GM18907 (cell line): ENCODE measurements at regions not wholly inside any gene's neighbourhood (a gene's known extent, or its start where the extent isn't known, plus 50 kb on each side); places are given as distances from the start of the nearest gene placed in this dataset.

ENCODE experiments used
- ATAC-seq: cut with Tn5 transposase; IDR thresholded peaks from one replicate; pipeline ENCODE4 v1.9.1; 2021; ENCODE audit warnings: mild to moderate bottlenecking, moderate library complexity; ENCODE audit not compliant: unreplicated experiment

DNA sequence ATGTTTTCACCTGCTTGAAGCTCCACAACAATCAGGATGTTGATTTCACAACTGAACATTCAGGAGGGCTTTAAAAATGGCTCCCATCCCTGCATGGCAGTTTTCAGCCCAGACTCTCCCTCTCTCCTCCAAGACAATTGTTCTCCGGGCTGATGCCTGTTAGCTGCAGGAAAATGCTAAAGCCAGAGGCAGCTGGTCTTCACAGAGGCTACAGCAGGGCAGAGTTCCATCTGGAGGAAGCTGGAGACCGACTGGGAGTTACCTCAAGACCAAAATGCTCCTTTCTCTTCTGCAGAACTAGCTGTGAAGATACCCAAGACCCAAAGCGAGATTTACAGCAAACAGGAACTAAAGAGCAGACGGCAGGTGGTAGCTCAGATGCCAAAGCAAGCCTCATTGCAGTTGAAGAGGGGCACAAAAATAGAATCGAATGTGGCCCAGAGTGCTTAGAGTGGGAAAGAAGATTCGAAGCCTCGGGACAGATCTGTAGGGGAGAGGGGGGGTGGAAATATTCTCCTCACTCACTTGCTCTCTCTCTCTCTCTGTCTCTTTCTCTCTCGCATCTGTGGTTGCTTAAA is 423.6 kb downstream of the ZNF521 start:
- ATAC-seq = no peak

DNA sequence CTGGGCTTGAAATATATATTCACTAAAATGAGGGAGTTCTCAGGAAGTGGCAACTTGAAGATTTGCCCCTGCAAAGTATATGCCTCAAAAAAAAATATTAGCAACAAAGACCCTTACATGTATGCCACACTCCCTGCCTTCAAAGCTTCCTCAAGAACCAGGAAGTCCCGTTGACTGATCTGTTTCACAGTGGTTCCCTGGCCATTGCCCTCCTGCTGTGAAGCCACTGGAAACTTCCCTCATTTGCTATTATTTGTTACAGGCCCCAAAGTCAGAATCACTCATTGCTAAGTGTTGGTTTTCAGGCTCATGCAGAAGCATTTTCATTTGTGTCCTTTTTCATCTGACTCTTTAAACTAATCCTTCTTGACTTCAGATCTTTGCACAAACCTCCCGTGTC is 421.5 kb downstream of the ZNF521 start:
- ATAC-seq = no peak

DNA sequence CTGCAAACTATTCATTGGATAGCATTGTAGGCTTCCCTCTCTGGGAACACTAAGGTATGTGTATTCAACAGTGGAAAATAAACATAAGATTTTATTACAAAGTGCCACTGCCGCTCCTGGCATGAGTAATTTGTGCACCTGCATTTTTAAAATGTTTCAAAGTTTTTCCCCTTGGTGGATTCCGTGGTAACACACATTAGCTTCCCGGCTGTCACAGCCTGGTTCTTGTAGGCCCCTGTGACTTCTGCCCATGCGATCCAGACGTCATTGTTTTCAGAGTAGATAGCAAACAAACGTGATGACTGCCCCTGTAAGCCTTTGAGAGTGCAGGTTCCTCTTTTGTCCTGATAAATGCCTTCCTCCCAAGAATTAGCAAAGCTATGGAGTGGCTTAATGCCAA is 421.0 kb downstream of the ZNF521 start:
- no peak for ATAC-seq

DNA sequence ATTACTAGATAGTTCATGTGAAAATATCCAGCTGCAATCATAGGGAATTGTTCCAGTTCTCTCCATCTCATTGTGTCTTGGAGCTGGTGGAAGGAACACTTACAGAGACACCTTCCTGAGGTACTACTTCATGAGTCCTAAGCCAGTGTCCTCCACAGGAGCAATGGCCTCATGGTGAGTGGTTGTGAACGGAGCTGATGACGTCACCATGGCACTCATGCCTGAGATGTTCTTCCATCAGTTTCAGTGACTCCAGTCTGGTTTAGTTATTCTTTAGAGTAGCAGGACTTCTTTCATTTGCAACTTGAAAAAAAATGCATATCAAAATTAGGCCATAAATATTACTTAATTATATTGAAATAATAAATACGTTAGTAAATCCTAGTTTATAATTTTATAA is 418.6 kb downstream of the ZNF521 start:
- ATAC-seq = no peak

DNA sequence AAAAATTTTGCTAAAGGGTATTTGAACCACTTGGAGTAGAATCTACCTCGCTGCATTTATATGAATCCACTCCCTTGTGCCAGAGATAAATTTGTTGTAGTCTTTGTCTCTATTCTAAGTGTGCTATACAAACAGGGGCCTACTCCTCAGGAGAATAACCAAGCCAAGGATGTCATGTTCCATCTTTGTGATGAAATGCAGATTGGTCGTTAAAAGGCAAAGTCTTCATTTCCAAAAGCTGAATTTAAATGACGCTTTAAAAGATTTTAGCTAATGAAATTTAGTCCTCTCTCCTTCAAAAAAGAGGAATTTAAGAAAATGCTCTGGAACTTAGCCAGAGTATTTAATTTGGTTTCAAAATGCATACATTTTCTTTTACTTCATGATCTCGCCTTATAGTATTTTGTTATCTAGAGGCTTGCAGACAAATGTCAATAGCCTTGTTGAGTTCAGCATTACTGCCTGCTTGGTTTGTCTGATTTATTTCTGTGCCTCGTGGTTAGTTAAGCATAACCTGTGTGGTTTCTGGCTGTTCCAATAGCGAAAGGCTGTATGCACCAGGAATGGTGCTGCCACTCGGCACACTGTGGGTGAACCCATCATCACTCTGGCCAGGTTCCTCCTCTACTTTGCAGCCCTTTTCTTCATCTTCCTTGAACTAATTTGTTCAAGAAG is 417.6 kb downstream of the ZNF521 start:
- ATAC-seq = no peak

DNA sequence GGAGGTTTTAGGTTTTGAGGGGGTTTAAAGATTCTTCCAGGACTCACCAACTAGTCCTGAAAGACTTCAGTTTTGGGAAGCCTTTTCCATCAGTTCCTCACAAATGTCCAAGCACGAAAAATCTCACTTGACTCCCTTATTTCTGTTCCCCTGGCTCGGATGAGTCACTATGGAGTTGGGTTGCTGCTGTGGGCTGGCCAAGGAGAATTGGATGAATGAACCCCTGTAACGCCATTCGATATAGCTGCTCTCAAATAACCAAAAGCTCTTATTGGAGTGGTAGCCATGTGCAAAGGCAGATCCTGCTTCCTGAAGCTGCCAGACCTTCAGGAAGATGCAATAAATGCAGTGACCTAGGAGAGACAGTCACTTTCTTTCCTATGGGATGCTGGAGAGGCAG is 417.0 kb downstream of the ZNF521 start:
- ATAC-seq = no peak

DNA sequence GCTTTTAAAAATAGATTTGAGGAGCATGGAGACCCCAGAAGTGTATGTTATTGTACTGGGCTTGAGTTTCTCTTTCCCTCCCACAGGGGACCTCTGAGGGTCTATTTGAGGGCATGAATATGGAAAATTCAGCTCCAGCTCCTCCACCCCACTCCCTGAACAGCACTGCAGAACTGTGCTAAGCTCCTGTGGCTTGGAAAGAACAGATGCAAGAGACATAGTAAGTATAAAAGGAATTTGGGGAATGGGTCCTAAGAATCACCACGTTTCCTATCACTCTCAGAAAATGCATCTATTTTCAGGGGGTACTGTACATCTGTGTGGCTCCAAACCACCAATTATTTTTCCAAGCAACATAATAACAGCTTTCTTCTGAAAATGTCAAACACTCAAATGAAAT is 416.1 kb downstream of the ZNF521 start:
- ATAC-seq = no peak

DNA sequence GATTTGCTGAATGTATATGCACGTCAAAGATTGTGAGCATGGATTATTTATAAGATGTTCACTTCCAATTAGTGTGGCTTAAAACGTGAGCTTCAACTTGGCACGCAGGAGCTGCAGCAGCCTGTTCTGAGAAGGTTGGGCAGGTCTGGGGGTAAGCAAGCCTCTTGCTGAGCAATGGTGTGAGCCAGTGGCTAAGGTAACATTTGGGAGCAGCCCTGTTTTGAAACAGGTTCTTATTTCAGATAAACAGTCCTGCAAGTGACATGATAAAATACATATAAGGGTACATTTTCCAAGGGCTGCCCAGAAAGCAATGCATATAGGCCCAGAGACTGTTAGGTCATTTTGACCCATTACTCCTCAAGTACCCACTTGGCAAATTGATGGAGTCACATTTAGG is 415.3 kb downstream of the ZNF521 start:
- no peak for ATAC-seq

DNA sequence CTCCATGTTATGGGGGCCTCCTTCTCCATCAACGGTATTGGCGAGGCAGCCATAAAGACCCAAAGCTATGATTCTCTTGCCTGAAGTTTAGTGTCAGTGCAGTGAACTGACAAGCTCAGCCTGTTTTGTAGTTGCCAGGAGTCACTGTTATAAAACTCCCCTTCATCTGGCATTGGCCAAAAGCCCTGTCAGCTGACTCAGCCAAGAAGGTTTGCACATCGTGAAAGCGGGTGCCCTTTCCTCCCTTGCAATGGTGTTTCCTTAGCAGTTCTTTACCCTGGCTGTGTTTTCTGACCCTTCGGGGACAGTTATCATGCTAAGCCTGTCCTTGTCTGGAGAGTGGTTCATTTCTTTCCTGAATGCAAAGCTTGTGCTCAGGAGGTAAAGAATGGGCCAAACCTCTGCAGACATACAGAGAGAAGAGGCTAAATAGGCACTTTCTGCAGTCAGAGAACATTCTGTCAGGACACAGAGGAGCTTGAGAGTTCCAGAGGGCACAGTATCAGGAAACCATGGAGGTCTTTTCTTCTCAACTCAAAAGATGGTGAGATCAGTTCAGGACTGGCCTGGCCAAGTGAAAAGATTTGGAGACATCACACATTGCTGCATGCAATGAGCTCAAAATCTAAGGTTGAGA is 414.2 kb downstream of the ZNF521 start:
- ATAC-seq = no peak

DNA sequence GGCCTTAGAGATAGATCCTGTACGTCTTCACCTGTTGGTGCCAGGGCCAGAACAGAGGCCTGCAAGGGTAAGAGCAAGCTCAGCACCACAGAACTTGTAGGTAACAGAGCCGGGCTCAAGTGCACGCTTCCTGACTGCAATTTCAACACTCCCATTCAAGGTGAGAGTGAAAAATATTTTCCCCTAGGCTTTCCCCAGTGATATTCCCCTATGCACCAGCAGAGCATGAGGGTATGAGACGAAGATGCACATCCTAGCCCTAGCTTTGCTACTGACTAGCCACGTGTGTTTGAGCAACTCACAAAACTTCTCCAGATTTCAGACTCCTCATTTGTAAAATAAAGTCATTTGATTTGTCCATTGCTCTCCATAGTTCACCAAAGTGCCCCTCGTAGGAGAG is 411.6 kb downstream of the ZNF521 start:
- ATAC-seq = no peak

DNA sequence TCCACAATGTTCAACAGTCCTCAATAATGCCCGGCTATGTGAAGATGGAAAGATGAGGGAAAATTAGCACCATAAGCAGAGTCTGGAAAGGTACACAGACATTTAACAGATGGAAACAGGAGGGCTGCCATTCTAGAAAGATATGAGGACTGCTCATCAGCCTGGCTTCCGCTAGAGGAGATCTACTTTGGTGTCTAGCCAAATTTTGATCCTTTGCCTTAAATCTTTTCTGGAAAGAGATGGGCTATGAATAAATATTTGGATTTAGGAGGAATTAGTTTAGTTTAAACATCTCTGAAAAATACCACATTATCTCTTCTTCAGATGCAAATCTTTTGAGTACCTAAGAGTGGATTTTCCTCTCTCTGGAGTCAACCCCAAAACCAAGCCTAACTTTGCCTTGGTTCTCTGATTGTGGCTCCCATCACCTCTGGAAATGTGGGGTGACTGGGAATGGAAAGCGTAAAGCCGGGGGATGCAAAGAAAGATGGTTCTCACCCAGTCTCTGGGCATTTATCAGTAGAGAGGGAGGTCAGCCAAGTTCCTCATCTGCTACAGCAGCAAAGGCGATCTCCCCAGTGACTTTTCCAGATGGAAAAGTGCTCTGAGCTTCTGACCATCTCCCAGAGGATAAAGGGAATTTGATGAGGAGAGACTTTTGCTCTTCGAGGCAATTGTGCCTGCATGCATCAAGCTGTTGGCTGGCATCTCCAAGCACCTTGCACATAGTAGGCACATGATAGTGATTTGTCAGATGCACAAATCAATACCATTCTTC is 410.6 kb downstream of the ZNF521 start:
- ATAC-seq = no peak

DNA sequence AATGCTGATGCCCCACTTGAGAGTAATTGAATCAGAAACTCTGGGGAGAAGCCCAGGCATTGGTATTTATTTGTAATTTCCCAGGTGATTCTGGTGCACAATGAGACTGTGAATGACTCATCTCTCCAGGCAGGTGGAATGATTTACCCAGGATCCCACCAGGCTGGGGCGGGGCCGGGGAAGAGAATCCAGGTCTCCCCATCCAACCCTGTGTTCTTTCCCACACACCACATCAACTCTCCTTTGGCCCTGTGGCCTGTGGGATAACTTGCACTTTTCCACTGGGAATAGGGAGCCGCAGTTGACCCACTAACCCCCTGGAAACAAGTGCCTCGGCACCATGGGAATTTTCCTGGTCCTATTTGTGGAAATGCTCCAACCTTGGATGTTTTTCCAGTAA is 409.8 kb downstream of the ZNF521 start:
- ATAC-seq = no peak

DNA sequence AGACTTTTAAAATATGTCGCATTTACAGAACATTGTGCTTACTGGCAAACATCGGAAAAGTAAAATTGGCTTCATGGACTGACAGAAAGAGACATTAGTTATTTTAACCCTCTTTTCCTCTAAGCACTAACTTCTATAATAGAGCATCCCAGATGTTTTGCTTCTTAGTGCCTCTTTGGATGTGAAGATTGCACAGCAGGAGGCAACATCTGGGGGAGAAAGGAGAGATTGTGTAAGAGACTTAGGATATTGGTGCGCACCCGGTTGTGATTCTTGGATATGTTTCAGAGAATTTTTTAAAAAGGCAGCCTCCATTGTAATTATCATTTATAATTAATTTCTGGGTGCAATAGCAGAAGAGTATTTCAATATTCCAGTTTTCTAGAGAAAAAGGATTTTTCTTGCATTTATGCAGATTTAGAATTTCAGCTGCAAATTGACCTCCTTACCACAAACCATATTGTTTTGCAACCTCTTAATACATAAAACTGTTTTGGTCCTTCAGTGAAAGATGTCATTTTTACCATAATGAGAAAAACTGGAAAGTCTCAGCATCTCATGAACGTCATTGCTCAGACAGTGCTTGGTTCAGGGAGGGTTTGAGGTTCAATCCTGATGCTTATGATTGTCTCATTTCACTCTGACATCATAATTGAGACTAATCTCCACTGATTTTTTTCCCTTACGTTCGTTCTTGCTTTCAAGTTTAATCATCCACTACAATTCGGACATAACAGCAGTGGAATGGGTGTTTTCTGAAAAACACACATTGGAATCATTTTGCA is 404.3 kb downstream of the ZNF521 start:
- no peak for ATAC-seq

DNA sequence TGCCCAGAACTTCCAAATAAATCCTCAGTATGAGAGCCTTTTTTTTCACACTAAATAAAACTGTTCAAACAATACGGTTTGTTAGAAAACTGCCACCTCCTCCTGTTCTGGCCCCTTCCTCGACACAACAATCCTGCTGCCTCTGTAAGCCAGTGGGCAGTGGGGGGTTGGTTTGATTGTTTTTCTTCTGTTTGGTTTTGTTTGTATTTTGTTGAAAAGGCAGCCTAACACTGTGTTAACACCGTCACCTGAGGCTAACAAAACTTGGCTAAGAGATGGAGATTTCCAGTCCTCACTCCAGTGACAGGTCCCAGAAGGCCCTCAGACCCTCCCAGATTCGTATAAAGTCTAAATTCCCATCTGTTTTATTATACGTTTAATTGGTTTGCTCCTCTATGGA is 402.1 kb downstream of the ZNF521 start:
- no peak for ATAC-seq

DNA sequence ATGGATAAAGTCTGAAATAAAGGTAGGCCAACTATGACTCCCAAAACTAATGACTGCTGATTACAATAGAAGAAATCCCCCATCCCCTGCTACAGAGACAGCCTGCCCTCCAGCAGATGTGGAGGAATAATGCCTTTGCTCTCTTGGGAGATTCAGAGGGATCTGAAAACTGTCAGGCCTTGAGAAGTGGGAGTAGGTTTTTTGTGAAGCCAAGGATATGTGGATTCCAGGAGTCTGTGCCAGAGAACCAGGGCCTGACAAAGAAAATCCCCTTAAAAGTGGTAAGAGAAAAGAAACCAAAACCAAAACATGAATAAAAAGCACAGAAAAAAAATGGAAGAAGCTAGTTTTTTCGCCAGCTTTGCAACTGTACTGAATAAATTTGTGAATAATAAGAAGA is 397.6 kb downstream of the ZNF521 start:
- ATAC-seq = no peak

DNA sequence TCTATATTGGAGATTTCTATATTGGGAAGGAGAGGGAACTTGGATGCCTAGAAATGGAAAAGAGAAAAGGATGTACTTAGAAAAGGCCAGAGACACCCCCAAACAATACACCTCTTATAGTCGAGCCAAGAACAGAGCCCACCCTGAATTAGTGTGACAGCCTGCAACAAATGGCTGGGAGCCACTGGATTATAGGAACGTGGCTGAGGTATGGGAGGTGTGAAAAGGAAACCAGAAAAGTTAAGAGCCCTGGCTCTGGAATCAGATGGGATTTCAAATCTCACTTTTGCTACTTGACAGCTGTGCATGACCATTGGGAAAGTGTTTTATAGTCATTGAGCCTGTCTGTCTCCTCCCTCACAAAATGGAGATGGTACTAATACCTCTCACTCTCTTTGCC is 394.0 kb downstream of the ZNF521 start:
- no peak for ATAC-seq

DNA sequence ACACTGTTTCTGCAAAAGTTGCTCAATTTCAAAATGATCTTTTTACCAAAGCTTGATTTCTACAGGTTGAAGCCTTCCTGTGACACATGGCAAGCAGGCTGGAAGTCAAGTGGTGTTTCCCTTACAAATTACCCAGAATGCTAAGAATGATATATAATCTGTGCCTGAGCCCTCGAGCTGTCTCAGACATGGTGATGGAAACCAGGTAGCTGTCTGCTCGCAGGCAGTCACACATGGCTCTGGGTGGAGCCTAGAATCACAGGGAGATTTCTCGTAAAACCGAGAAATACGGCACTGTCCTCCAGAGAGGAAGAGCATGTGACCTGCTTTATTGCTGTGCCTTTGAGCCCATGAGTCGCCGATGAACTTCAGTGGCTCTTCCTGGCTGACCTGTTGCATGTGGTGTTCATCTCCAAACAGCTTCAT is 392.9 kb downstream of the ZNF521 start:
- ATAC-seq = no peak

DNA sequence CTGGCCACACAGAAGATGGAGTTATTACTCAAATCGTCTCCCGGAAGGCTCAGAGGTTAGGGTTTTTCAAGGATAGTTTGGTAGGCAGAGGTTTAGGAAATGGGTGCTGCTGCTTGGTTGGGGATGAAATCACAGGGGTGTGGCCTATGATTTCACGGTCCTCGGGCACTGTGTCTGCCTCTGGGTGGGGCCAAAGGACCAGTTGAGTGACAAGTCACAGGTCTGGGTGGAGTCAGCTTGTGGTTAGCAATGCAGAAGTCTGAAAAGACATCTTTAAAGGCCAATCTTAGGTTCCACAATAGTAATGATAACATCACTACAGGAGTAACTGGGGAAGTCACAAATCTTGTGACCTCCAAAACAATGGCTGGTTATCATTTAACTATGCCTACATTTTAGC is 387.8 kb downstream of the ZNF521 start:
- ATAC-seq = peak; percentile 91

DNA sequence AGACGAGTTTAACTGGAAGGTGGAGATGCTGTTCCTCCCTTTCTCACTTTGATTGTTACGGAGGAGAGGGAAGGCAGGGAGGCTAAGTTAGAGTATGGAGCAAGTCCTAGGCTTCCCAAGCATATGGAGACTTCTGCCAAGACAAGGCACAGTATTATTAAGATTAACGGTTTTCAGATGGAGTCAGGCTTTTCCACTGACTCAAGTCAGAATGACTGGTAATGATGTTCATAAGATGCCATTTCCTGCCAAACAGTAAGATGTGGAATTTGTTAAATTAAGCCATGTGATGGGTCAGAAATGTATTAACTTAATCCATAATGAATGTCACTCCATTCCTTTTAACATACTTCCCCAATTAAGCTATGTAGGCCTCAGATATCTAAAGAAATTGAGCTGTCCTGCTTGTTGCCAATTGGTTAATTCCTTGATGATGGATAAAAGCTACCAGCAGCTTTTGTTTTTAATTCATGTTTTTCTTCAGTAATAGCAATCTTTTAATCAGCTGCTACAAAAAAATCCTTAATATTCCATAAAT is 383.7 kb downstream of the ZNF521 start:
- no peak for ATAC-seq

DNA sequence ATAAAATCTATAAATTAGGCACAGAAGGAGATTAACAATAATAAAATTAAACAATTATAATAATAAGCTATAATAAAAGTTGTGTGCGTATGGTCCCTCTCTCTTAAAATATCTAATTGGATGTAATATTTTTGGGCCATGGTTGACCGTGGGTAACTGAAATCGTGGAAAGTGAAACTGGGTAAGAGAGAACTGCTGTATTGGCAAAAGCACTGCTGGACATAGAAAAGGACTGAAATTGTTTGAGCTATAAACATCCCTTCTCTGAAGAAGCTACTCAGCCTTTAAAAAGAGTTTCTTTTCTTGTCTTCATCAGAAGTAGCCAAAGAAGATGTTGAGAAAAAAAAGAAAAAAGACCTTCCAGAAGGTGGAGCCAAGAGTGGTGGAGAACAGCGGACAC is 379.4 kb downstream of the ZNF521 start:
- no peak for ATAC-seq

DNA sequence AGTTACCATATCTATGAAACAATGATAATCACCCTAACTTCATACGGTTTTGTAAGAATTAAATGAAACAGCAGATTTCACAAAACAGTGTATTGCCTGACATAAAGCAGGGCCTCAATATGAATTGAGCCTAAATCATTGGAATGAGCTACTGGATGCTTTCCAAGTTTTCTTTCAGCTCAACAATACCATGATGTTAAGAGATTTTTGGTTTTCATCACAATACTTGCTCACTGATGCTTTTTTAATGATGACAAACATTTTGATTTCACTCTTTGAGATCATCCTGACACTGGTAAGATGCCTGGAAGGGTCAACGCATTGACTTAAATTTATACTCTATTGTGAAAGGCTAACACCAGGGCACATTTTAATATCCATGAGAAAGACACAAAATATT is 377.5 kb downstream of the ZNF521 start:
- no peak for ATAC-seq
